ENCODE measurements at regions not wholly inside any gene's neighbourhood (a gene's known extent, or its start where the extent isn't known, plus 50 kb on each side); places are given as distances from the start of the nearest gene placed in this dataset.

DNA sequence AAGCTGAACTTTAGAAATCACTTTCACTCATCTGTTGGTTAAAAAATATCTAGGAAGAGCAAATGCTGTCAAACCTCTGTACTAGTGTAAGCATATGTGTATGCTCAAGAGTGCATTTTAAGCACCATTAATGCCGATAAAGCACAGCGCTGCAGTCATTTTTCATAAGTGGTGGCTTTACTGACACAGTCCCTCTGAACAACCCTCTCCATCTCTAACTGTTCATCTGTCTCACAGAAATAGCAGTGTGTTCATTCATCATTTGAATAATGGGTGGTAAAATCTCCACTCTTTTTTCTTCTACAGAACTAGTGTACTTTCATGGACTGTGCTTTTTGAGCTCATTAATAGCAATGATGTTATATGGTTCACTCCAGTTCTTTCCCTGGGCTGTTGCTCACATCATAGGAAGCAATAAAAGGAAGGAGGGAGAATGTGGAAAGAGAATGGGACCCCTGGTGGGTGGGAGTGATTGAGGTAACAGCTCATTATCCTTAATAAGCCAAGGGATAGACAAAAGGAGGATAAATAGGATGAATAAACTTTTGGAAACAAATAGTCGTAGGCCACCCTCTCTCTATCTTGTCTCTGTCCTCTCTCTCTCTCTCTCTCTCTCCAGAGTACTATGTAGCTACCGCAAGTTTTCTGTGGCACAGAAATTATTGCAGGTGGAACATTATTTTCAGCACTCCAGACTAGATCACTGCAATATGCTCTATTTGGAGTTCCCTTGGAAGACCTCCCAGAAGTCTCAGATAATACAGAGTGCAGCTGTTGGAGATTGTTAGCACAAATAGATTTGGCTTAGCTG, 117.9 kb upstream of the PRDM9 start:
- TF ChIP-seq, protein P1, sequence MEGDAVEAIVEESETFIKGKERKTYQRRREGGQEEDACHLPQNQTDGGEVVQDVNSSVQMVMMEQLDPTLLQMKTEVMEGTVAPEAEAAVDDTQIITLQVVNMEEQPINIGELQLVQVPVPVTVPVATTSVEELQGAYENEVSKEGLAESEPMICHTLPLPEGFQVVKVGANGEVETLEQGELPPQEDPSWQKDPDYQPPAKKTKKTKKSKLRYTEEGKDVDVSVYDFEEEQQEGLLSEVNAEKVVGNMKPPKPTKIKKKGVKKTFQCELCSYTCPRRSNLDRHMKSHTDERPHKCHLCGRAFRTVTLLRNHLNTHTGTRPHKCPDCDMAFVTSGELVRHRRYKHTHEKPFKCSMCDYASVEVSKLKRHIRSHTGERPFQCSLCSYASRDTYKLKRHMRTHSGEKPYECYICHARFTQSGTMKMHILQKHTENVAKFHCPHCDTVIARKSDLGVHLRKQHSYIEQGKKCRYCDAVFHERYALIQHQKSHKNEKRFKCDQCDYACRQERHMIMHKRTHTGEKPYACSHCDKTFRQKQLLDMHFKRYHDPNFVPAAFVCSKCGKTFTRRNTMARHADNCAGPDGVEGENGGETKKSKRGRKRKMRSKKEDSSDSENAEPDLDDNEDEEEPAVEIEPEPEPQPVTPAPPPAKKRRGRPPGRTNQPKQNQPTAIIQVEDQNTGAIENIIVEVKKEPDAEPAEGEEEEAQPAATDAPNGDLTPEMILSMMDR (conservative IDR thresholded peaks at IDR 0.05 in 1 of 2, IDR thresholded peaks at IDR 0.05 in 1 of 2; ENCODE audit: low read depth in 1 of 2, low read length in 2 of 2): no peak
- no peak for TF ChIP-seq EZH2 (IDR thresholded peaks at IDR 0.05; ENCODE audit: low read length, missing control alignments)
- H3K36me3 ChIP-seq (ENCODE audit: control insufficient read depth, insufficient read depth, low read length): no peaks in the 10 kb centered on the region
- H3K4me1 ChIP-seq (ENCODE audit: control insufficient read depth, extremely low read depth, insufficient read depth, low read length): no peaks in the 10 kb centered on the region
- H3K9ac ChIP-seq (ENCODE audit: insufficient read depth, low read length): no peak overlapping the region
- no peaks in the 10 kb centered on the region for H3K9me3 ChIP-seq (ENCODE audit: control insufficient read depth, insufficient read depth, low read depth, low read length)
- no peak overlapping the region for H3K4me3 ChIP-seq (replicated peaks in 1 of 4; ENCODE audit: control extremely low read depth in 1 of 4, insufficient read depth in 1 of 4, low read depth in 3 of 4, low read length in 4 of 4)
- H3K4me2 ChIP-seq (ENCODE audit: extremely low read depth, insufficient read depth, low read length): no peak overlapping the region
- no peak overlapping the region for H3K27ac ChIP-seq (ENCODE audit: insufficient read depth, low read length)
- no peaks in the 10 kb centered on the region for H4K20me1 ChIP-seq (ENCODE audit: control insufficient read depth, extremely low read depth, insufficient read depth, low read length)
- H2AFZ ChIP-seq (ENCODE audit: low read length): no peak overlapping the region
- no peaks in the 10 kb centered on the region for H3K79me2 ChIP-seq (ENCODE audit: control insufficient read depth, insufficient read depth, low read length)
- DNase-seq (ENCODE audit: low read depth in 2 of 2): peak in 1 of 2 donors; percentile 69
- no peaks in the 10 kb centered on the region for H3K27me3 ChIP-seq (ENCODE audit: control insufficient read depth, insufficient read depth, low read length)

DNA sequence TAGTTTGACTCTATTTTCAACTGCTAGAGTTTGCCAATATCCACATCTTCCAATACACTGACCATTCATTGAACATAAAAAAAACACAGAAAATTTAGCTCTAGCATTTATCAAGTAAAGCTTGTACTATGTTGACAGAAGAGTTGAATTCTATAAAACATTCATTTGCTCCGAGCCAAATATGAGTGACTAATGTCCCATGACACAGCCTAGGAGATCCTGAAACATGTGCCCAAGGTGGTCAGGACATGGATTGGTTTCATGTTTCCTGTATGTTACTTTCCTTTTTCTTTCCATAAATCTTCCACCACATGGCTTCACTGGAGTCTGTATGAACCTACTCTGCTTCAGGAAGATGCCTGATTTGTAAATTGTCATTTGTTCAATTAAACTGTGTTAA, 122.4 kb upstream of the PRDM9 start:
- Histone ChIP-seq H3K27ac (ENCODE audit: insufficient read depth, low read length) (no peak overlapping the region), H3K9me3 (ENCODE audit: control insufficient read depth, insufficient read depth, low read depth, low read length) (no peaks in the 10 kb centered on the region), H3K4me3 (replicated peaks in 1 of 4; ENCODE audit: control extremely low read depth in 1 of 4, insufficient read depth in 1 of 4, low read depth in 3 of 4, low read length in 4 of 4) (no peak overlapping the region), H2AFZ (ENCODE audit: low read length) (no peak overlapping the region), H3K36me3 (ENCODE audit: control insufficient read depth, insufficient read depth, low read length) (no peaks in the 10 kb centered on the region), H3K4me2 (ENCODE audit: extremely low read depth, insufficient read depth, low read length) (no peak overlapping the region), H3K9ac (ENCODE audit: insufficient read depth, low read length) (no peak overlapping the region), H3K27me3 (ENCODE audit: control insufficient read depth, insufficient read depth, low read length) (no peaks in the 10 kb centered on the region), H4K20me1 (ENCODE audit: control insufficient read depth, extremely low read depth, insufficient read depth, low read length) (no peaks in the 10 kb centered on the region), H3K79me2 (ENCODE audit: control insufficient read depth, insufficient read depth, low read length) (no peaks in the 10 kb centered on the region), H3K4me1 (ENCODE audit: control insufficient read depth, extremely low read depth, insufficient read depth, low read length) (no peaks in the 10 kb centered on the region)
- DNase-seq (ENCODE audit: low read depth in 2 of 2): no peak
- no peak for TF ChIP-seq EZH2 (IDR thresholded peaks at IDR 0.05; ENCODE audit: low read length, missing control alignments)
- TF ChIP-seq, protein P1 (conservative IDR thresholded peaks at IDR 0.05 in 1 of 2, IDR thresholded peaks at IDR 0.05 in 1 of 2; ENCODE audit: low read depth in 1 of 2, low read length in 2 of 2): no peak

DNA sequence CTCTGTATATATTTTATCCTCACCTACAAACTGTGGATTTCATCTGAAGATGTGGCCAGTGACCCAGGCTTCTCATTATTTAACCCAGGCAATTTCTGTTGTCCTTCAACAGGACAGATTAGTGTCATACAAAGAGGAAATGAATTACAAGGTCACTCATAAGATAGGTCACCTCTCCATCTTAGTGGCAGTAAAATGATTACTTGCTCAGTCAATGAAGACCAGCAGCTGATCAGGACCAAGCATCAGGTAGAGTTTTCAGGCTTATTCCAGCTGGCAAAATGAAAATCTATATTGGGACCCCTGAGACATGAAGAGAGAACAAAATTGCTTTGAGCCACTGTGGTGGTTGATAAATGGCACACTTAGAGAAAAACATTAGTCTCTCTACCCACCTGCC, 135.2 kb upstream of the PRDM9 start:
- no peak overlapping the region for H3K4me3 ChIP-seq (replicated peaks in 1 of 4; ENCODE audit: control extremely low read depth in 1 of 4, insufficient read depth in 1 of 4, low read depth in 3 of 4, low read length in 4 of 4)
- no peak for TF ChIP-seq EZH2 (IDR thresholded peaks at IDR 0.05; ENCODE audit: low read length, missing control alignments)
- TF ChIP-seq, protein P1 (conservative IDR thresholded peaks at IDR 0.05 in 1 of 2, IDR thresholded peaks at IDR 0.05 in 1 of 2; ENCODE audit: low read depth in 1 of 2, low read length in 2 of 2): no peak

More for the DNA sequence above, 135.2 kb upstream of the PRDM9 start:
- Histone ChIP-seq H3K4me1 (ENCODE audit: control insufficient read depth, extremely low read depth, insufficient read depth, low read length) (no peaks in the 10 kb centered on the region), H4K20me1 (ENCODE audit: control insufficient read depth, extremely low read depth, insufficient read depth, low read length) (no peaks in the 10 kb centered on the region), H2AFZ (ENCODE audit: low read length) (no peak overlapping the region), H3K9ac (ENCODE audit: insufficient read depth, low read length) (no peak overlapping the region), H3K27ac (ENCODE audit: insufficient read depth, low read length) (no peak overlapping the region), H3K9me3 (ENCODE audit: control insufficient read depth, insufficient read depth, low read depth, low read length) (no peaks in the 10 kb centered on the region), H3K79me2 (ENCODE audit: control insufficient read depth, insufficient read depth, low read length) (no peaks in the 10 kb centered on the region), H3K27me3 (ENCODE audit: control insufficient read depth, insufficient read depth, low read length) (no peaks in the 10 kb centered on the region), H3K4me2 (ENCODE audit: extremely low read depth, insufficient read depth, low read length) (no peak overlapping the region), H3K36me3 (ENCODE audit: control insufficient read depth, insufficient read depth, low read length) (no peaks in the 10 kb centered on the region)
- DNase-seq (ENCODE audit: low read depth in 2 of 2): no peak

All from fibroblast of lung (primary cell).